ENCODE measurements at regions not wholly inside any gene's neighbourhood (a gene's known extent, or its start where the extent isn't known, plus 50 kb on each side); places are given as distances from the start of the nearest gene placed in this dataset.

DNA sequence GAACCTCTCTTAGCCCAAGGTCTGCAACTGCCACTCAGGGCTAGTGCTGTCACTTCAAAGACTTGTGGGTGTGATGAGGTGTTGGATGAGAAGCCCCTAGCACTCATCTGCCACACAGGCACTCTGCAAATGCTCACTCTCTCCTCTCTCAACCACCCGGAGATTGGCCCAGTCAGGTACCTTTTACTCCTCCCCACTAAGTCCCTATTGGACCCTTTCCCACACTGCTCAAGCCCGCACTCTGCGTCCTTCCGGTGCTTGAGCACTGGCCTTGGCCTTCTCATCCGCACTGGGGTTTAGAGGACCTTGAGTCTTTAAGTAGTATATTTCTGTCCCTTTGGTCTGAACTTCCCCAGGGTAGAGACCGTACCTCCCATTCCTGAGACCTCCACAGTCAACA lies 308.0 kb downstream of the NXPE2 start:
- no peaks in the 10 kb centered on the region for H4K20me1 ChIP-seq (ENCODE audit: control insufficient read depth, insufficient read depth, low read depth, low read length)
- H3K4me1 ChIP-seq (ENCODE audit: control insufficient read depth, low read length), result no peaks in the 10 kb centered on the region
- TF ChIP-seq EZH2phosphoT487 (IDR thresholded peaks at IDR 0.05; ENCODE audit: borderline replicate concordance, low read length), result no peak
- TF ChIP-seq, protein P1, sequence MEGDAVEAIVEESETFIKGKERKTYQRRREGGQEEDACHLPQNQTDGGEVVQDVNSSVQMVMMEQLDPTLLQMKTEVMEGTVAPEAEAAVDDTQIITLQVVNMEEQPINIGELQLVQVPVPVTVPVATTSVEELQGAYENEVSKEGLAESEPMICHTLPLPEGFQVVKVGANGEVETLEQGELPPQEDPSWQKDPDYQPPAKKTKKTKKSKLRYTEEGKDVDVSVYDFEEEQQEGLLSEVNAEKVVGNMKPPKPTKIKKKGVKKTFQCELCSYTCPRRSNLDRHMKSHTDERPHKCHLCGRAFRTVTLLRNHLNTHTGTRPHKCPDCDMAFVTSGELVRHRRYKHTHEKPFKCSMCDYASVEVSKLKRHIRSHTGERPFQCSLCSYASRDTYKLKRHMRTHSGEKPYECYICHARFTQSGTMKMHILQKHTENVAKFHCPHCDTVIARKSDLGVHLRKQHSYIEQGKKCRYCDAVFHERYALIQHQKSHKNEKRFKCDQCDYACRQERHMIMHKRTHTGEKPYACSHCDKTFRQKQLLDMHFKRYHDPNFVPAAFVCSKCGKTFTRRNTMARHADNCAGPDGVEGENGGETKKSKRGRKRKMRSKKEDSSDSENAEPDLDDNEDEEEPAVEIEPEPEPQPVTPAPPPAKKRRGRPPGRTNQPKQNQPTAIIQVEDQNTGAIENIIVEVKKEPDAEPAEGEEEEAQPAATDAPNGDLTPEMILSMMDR (IDR thresholded peaks at IDR 0.05; ENCODE audit: low read depth, low read length, poor library complexity, severe bottlenecking), result no peak
- H3K9me2 ChIP-seq (replicated peaks; ENCODE audit: control insufficient read depth, low read length), result no peaks in the 10 kb centered on the region
- H3K4me2 ChIP-seq (ENCODE audit: low read length), result no peak overlapping the region
- no peaks in the 10 kb centered on the region for H3K27me3 ChIP-seq (ENCODE audit: control insufficient read depth, low read length)
- H3K79me2 ChIP-seq (ENCODE audit: control insufficient read depth, low read length), result no peaks in the 10 kb centered on the region
- no peaks in the 10 kb centered on the region for H3F3A ChIP-seq (ENCODE audit: control insufficient read depth, insufficient read depth)
- H3K4me3 ChIP-seq (ENCODE audit: low read length), result no peak overlapping the region
- no peak overlapping the region for H3K27ac ChIP-seq (ENCODE audit: low read depth, low read length)
- no peaks in the 10 kb centered on the region for H3K36me3 ChIP-seq (ENCODE audit: control insufficient read depth, low read length)
- no peaks in the 10 kb centered on the region for H3K9me3 ChIP-seq (ENCODE audit: control insufficient read depth, insufficient read depth, low read length)

- Histone ChIP-seq H3K9me2 (replicated peaks; ENCODE audit: control insufficient read depth, low read length) (no peaks in the 10 kb centered on the region), H3K4me2 (ENCODE audit: low read length) (no peak overlapping the region), H3K36me3 (ENCODE audit: control insufficient read depth, low read length) (no peaks in the 10 kb centered on the region), H3K27ac (ENCODE audit: low read depth, low read length) (no peak overlapping the region), H3K9me3 (ENCODE audit: control insufficient read depth, insufficient read depth, low read length) (no peaks in the 10 kb centered on the region), H3F3A (ENCODE audit: control insufficient read depth, insufficient read depth) (no peaks in the 10 kb centered on the region), H3K4me1 (ENCODE audit: control insufficient read depth, low read length) (no peaks in the 10 kb centered on the region), H3K27me3 (ENCODE audit: control insufficient read depth, low read length) (no peaks in the 10 kb centered on the region), H3K79me2 (ENCODE audit: control insufficient read depth, low read length) (no peaks in the 10 kb centered on the region), H3K4me3 (ENCODE audit: low read length) (no peak overlapping the region), H4K20me1 (ENCODE audit: control insufficient read depth, insufficient read depth, low read depth, low read length) (no peaks in the 10 kb centered on the region)
- TF ChIP-seq EZH2phosphoT487 (IDR thresholded peaks at IDR 0.05; ENCODE audit: borderline replicate concordance, low read length), result no peak
- TF ChIP-seq, protein P1 (IDR thresholded peaks at IDR 0.05; ENCODE audit: low read depth, low read length, poor library complexity, severe bottlenecking), result no peak
Observed at GRCh38 chr11:114987186-114987760, 308.9 kb downstream of the NXPE2 start.

DNA sequence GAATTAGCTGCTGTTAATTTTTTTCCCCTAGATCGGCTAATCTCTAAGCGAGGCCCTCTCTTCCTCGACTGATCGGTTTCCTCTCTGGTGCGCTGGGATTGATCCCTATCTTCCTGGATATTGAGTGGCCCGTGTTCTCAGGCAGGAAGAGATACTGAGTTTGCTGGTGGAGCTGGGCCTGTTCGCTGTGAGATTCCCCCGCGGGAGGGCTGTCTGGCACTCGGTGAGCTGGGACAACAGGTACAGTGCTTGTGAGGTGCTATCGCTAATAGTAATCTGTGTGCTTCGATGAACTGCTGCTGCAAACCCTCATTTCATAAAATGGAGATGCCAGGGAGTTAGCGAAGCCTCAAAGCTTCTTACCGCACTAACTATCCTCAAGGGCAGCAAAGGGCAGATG lies 310.3 kb downstream of the NXPE2 start:
- Histone ChIP-seq H3K4me2 (ENCODE audit: low read length) (no peak overlapping the region), H3K27ac (ENCODE audit: low read depth, low read length) (no peak overlapping the region), H3K4me3 (ENCODE audit: low read length) (no peak overlapping the region), H3F3A (ENCODE audit: control insufficient read depth, insufficient read depth) (no peaks in the 10 kb centered on the region), H3K9me3 (ENCODE audit: control insufficient read depth, insufficient read depth, low read length) (no peaks in the 10 kb centered on the region), H3K79me2 (ENCODE audit: control insufficient read depth, low read length) (no peaks in the 10 kb centered on the region), H3K4me1 (ENCODE audit: control insufficient read depth, low read length) (no peaks in the 10 kb centered on the region), H3K27me3 (ENCODE audit: control insufficient read depth, low read length) (no peaks in the 10 kb centered on the region), H3K9me2 (replicated peaks; ENCODE audit: control insufficient read depth, low read length) (no peaks in the 10 kb centered on the region), H4K20me1 (ENCODE audit: control insufficient read depth, insufficient read depth, low read depth, low read length) (no peaks in the 10 kb centered on the region), H3K36me3 (ENCODE audit: control insufficient read depth, low read length) (no peaks in the 10 kb centered on the region)
- no peak for TF ChIP-seq EZH2phosphoT487 (IDR thresholded peaks at IDR 0.05; ENCODE audit: borderline replicate concordance, low read length)
- TF ChIP-seq, protein P1 (IDR thresholded peaks at IDR 0.05; ENCODE audit: low read depth, low read length, poor library complexity, severe bottlenecking), result no peak
